NCI-H1417 treated with DMSO at 0.1 percent for 48 hours (cell line): ENCODE measurements at regions not wholly inside any gene's neighbourhood (a gene's known extent, or its start where the extent isn't known, plus 50 kb on each side); places are given as distances from the start of the nearest gene placed in this dataset.

Experiments used
- DNase-seq: peaks from one replicate; lab custom pipeline; 2025; lab: John Stamatoyannopoulos, UW

DNA sequence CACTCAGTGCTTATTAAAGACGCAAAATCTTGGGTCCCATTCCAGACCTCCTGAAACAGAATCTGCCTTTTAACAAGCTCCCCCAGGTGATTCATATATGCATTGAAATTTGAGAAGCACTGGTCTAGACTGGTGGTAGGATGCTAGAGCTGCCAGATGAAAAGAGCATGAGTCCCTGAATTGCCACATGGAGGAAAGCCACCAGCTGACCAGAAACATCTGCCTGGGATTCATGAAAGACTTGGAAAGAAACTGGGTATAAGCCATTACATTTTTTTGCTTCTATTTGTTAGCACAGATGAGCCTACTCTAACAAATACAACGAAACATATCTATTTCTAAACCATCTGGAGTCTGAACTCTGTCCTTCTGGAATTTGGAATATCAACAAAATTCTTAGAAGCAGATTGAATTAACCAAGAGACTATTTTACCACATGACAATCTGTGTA lies 228.9 kb downstream of the RBM43 start:
- DNase-seq, result no peak

DNA sequence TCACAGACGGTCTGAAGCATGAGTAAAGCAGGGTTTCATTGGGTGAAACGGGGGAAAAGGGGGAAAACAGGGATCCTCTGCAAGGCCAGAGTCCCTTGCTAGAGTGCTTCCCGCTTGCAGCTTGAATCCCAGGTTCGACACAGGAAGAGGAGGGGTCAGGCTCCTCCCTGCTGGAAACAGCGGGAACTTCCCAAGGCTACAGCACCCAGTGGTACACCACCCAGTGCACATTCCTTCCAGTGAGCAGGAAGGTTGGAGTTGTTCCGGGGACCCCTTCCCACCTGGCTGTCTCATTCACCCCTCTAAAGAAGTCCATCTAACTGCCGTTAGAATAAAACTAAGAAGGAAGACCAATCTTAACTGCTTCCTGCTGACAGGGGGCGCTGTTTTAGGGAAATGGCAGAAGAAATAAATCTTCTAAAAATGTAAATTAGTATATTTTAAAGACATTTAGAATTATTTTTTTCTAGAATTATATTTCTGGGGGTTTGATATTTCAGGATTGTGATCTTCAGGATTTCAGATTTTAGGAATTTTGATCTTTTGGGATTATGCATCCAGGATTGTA lies 230.9 kb downstream of the RBM43 start:
- no peak for DNase-seq

DNA sequence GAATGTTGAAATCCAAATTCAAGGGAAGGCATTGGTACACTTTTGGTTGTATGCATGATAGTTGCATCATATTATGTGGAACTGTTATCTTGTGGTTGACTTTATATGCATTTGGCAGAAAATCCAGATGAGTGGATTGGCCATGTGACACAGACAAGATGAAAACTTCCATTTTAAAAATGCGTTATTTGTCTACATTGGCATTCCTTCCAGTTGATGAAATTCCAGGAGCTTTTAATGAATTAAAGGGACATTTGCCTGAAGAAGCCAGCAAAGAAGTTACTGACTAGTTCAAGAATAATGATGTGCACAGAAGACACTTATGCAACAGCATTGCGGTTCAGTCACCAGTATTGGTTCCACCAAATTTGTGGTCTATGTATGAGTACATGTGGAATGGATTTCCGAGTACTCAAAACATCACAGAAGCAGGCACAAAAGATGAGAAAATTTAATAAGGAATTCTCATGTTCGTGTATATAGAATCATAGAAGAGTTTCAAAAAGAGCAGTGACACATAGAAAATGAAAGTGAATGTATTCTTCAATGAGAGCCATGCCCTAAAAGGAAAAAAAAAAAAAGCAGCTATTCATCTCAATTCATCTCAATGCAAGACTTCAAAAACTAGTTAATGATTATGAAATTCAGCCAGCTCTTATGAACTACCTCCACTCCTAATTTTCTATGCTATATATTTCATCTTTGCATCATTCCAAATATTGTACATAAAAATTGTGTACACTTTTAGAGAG lies 232.1 kb downstream of the RBM43 start:
- DNase-seq, result no peak

DNA sequence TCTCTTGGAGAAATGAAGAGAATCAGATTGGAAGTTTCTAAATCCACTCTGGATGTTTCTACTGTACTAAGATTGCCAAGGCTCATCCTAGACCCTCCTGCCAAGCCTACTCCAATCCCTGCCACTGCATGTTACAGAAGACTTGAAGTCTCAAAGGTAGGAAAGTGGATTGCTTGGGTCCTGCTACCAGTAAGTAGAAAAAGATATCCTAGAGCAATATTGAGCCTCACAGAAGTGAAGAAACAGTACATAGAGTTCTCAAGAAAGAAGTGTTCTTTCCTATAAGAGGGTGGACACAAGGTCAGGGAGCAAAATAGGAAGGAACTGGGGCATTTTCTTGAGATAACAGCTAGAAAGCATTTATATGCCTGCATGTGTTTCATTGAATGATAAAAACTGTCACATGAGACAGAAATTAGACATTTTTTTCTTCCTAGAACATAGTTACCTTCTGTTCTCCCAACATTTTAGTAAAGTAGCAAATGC lies 232.9 kb downstream of the RBM43 start:
- no peak for DNase-seq

DNA sequence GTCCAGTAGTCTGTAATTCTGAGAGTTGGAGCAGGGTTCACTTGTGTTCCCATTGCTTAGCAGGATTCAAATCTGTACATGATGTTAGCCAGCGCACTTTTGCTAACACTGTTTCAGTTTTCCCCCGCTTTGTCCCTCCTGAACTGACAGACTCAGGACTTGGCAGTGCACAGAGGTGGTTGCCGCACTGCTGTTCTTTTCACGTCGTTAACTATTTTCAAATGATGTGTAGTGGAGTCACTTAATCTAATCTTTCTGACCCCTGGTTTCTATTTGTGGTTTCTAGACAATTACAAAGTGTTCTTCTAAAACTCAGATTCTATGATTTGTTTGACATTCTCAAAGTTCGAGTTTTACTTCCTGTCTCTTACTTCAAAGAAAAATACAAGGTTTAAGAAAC lies 234.5 kb downstream of the RBM43 start:
- DNase-seq, result no peak

DNA sequence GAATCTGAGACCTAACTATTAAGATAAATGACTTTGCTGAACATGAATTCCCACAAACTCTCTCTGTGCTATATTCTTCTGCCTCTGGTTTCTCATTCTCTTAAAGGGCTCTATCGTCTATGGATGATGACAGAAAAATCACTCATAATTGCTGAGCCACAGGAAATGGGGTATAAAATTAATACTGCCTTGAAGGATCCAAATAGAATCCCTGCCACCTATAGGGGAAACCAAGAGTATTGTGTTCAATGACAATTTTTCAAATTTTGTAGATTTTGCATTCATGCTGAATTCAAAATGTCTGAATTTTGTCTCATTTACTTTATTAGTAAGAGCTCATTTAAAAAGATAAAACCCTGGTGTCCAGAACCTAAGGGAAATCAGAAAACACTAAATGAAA lies 235.8 kb downstream of the RBM43 start:
- no peak for DNase-seq

DNA sequence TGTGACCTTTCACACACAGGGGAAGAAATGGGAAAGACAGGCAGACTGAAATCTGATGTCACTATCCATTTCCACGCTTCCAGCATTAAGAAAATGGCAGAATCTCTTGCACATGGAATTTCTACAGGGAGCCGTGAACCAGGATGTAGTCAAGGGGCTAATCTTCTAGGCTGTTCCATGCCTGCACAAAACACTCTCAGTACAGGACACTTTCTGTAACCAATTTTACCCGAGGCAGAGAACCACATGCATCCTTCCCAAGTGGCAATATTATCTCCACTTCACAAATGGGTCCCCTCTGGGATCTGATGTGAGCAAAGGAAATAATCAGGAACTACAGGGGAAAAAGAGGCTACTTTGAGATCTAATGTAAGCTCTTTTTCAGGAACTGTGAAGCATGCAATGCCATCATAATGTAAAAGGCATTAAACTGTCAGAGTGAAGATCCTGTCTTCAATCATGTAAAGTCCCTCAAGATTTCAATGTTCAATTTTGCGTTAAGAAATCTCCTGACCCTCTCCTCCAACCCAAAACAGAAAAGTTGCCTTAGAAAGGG lies 236.9 kb downstream of the RBM43 start:
- no peak for DNase-seq

DNA sequence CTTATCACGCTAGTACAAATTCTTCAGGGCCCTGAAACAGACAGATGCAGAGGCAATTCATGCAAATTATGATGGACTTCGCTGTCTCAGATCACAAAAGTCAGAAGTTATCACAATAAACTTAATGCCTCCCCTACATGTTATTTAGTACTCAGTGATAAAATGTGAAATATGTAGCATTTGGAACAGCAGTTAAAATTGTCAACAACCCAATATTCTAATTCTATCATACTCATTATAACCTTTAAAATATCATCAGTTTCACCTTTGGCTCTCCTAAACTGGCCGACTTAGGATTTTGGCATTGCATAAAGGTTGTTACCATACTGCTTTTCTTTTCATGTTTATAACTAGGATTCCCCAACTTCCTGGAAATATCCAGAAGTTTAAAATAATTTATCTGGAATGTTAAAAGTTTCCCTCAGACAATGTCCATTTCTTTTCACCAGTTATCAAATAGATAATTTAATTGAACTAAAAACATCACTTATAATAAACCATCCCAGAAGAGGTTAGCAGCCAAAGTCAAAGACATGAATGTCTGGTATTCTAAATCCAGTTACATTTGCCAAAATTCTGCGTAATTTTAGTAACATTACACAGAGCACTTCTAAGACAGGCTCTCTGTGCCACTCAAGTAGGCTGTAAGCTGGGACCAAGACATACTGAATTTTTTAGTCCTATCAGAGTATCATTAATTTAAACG lies 239.8 kb downstream of the RBM43 start:
- DNase-seq, result no peak

DNA sequence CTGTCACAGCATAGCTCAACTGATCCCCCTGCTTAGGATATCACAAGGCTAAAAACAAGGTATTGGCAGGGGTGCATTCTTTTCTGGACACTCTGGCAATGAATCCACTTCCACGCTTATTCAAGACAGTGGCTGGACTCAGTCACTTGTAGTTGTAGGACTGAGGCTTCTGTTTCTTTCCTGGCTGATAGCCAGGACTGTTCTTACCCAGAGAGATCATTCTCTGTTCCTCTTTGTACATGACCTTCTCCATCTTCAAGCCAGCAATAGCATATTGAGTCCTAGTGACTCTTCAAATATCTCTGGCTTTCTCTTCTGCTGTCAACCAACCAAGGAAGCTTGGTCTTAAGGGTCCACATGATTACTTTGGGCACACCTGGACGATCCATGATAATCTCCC lies 241.3 kb downstream of the RBM43 start:
- no peak for DNase-seq

DNA sequence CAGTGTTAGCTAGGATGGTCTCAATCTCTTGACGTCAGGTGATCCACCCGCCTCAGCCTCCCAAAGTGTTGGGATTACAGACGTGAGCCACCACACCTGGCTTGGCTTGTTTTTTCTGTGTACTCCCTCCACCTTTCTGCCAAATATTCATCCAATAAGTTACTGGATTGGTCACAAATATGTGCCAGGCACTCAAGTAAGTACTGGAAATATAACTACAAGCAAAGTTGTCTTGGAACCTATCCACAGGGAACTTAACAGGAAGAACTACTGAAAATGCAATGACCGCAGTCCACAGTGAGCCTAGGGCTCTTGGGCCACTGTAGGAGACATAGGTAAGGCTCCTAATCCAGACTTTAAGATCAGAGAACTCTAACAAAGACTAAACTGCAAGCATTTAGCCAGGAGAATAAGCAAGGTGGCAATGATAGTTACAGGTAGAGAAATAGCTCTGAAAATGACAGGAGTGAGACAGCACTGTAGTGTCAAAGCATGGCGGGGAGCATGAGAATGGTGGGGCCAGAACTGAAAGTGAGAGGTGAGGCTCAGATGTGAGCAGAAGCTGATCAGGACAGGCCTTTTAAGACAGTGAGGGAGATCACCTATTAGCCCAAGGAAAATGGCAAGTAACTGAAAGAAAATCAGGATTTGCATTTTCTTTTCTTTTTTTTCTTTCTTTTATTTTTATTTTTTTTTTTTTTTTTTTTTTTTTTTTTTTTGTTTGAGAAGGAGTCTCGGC lies 252.1 kb downstream of the RBM43 start:
- DNase-seq, result no peak

DNA sequence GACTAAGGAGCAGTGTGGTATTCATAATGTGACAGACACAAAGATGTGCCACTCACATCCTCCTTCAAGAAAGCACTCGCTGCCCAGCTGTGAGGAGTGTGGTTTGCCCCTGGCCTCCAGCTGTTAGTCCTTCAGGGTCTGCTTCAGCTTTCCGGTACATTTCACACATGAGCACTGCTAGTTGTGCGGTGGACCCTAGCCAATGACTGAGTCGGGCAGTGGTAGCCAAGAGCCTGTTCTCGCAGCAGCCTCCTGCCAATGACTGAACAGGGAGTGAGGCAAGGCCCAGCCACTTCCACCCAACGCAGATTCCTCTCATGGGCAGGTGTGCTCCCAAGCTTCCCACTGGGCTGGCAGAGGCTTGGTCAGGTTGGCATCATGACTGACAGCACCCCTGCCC lies 254.3 kb downstream of the RBM43 start:
- no peak for DNase-seq

DNA sequence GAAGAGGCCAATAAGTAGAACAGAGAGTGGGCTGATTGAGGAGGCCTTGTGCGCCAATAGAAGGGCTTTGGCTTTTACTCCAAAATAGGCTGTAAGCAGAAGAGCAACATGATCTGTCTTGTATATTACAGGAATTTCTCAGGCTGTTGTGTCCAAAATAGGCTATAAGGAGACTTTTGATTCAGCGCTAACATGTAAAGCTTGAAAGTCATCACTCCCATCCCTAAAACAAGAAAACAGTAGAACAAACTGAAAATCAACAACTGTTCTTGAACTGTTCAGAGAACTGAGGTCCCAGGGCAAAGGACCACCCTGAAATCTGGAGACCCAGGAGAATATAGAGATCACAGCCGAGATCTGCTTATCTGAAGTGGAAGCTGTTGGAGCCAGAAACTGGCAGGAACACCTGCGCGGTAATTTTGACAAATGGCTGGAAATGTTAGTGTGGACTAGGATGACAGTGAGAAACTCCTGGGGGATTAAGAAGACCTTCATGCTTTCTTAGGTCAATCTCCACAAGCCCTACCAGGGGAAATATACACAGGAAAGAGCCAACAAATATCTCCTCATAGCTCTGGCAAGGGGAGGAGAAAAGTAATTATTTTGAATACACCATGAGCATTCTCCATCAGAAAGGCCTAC lies 258.6 kb downstream of the RBM43 start:
- DNase-seq, result no peak

DNA sequence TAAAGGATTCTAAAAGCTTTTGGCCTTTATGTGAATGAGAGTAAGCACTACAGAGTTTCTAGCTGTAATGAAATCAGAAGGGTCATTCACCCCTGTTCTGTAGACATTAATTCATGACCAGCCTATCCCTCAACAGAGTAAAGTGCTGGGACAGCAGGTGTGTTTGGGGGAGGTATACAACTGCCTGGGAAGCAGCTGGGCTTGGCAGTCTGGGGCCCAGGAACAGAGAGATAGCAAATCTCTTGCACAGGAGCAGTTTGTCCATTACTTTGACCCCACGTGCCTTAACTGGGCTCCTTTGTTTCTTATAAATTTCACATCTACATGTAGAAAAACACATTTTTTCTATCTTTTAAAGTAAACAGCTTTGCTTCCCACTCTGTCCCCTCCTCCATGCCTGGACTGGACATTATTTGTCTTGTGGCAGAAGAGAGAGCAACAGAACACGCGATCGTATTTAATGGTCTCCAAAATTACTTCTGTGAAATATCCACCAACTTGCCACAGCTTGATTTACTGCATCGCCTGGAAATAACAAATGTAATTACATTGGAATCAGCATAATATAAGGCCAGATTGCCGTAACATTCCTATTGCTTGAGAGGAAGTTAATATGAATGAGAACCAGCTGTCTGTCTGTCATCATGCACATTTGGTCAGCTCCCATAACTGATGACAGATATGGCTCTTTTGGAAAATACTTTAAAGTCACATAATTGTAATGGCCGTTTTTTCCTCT lies 263.8 kb downstream of the RBM43 start:
- DNase-seq, result no peak

DNA sequence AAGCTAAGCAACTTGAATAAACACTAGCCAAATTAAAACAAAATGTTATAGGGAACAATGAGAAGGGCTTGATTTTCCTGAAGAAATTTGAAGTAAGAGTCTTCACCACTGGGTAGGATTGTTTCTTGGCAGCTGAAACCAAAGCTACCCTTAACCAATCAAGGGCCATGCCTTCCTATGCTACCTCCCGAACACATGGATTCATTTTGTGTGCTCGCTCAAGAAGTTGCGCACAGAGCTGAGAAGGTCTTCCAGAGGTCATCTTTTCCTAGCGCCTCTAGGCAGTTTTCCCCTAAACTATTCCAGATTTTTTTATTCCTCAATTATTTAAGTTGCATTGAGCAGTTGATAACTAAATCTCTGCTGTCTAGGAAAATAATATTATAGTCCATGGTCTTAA lies 264.6 kb downstream of the RBM43 start:
- DNase-seq, result no peak

DNA sequence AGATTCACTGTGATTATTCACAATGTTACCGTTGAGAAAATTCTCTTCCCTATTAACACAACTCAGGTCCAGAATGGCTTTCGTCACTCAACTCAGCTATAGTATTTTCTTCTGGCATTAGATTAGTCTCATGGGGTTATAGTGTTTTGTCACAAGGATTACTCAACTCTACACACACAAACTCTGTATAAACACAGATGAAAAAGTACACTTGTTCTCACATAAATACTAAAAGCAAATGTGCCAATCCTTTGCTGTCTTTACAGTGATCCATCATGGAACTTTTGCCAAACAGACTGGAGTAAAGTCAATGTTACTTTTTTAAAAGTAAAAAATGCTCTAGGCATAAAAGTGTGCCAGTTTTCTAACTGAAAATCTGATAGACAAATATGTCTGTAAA lies 267.6 kb downstream of the RBM43 start:
- DNase-seq, result no peak

DNA sequence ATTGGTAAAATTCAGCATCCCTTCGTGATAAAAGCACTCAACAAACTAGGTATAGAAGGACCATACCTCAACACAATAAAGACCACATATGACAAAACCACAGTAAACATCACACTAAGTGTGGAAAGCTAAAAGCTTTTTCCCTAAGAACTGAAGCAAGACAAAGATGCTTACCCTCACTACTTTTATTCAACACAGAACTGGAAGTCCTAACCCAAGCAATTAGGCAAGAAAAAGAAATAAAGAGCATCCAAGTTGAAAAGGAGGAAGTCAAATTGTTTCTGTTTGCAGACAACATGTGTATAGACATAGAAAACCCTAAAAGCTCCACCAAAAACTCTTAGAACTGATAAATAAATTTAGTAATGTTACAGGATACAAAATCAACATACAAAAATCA lies 271.7 kb downstream of the RBM43 start:
- no peak for DNase-seq

DNA sequence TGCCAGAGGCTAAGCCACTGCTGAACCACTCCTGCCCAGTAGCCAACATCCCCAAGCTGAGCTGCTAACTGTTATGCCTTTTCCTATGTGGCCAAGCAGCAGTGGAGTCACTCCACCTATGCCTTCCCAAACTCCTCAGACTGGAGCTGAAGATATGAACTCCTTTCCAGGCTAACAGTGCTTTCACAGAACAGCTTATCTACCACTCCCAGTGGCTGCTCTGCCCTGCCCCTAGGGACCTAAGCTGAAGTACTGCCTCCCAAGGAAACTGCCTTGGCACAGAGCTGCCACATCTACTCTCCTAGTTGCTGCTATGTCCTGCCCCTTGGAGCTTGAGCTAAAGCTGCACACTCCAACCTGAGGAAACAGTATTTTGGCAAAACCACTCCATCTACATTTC lies 275.9 kb downstream of the RBM43 start:
- DNase-seq, result no peak

DNA sequence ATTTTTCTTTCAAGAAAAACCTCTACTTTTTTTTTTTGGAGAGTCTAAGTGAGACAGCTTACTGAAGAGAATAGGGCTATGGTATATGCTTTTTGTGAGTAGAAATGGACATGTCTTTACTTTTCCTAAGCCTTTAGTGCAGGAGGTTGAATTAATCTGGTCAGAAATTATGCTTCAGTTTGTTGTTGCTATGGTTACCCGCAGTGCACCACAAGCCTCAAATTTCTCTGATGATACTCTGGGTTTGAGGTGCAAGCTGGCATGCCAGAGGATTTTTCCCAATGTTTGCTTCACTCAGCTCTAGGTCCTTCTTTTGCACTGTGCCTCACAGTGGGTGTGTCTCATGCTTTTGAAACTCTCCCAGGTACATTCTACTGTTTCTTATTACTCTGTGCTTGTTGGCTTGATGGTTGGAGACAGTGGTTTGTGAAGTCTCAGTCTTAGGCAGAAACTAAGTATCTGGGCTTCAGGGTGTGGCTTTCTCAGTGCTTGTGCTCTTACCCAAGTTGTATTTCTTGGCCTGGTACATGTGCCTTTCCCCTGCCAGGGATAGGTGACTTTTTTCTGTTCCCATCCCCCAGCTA lies 278.3 kb downstream of the RBM43 start:
- no peak for DNase-seq

DNA sequence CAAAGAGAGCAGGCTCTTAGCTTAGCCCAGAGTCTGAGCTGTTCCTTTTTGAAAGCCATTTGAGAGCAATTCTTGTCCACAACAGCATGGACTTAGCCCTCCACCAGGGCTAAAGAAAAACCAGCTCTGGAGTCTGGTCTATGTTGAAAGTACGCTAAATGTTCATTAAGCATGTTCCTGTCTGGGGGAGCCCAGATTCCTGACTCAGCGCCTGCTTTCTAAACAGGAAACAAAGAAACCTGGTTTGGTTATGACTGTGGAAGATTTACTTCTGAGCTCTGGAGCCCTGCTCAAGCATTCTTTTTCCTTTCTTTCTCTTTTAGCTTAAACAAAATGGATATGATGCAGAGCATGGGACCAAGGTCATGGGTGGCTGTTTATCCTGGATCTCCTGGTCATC lies 279.8 kb downstream of the RBM43 start:
- no peak for DNase-seq

DNA sequence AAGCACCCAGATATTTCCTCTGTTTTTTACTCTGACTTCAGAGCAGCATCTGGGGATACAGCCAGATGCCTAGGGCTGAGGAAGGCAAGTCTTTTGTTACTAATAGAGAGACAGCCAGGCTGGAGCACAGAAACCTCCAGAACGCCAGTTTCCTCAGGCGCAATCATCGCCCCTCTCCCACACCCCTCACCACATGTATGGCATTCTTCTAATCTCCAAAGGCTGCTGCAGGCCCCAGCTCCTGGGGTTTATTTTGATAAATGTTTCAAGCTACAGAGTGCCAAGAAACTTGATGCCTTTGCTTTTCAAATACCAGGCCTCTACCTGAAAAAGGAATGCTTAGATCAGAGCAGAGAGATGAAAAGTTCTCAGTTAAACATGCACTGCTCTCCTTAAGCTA lies 283.6 kb downstream of the RBM43 start:
- DNase-seq, result no peak

DNA sequence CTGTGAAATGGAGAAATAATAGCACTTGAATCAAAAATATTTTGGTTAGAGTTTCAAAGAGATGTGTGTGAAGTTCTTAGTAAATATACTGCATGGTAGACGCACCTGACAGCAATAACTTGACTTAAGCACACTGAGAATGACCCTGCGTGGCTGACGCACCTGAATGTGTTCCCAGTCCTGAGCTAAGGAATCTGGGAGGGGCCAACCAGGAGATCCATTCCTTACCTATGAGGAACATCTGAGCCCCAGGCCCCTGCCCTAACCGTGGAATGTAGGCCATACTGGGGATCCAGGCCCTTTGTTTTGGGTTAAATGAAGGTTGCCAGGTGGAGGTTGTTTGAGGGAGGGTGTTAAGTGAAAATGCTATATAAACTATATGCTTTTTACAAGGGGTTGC lies 284.4 kb downstream of the RBM43 start:
- no peak for DNase-seq
